HT-29 (cell line): ENCODE measurements at regions not wholly inside any gene's neighbourhood (a gene's known extent, or its start where the extent isn't known, plus 50 kb on each side); places are given as distances from the start of the nearest gene placed in this dataset.
"Not testable (repeated sequence)": the region's sequence is repeated elsewhere in the genome, so short reads cannot be mapped to it uniquely, and the experiment has no call there.

ENCODE experiments used
- DNase-seq: peaks from one replicate; pipeline ENCODE4 v3.0.0-alpha.2; 2015; ENCODE audit warnings: low spot score

DNA sequence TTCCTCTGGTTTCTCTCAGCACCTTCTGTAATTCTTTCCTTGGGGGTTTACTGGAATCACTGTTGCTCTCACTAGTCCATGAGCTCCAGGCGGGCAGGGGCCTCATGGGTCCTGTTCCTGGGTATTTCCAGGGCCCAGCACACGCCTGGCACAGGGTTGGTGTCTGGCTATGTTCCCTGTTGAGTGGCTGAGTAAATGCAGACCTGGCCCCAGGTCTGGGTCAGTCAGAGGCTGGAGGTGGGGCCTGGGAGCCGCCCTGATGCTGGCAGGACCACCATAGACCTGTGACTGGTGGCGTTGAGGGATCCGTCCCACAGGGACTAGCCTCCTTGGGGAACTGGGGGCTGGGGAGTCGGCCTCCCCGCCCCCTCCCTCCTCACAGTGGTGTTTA lies 313.4 kb downstream of the PTPRU start:
- DNase-seq, result not testable (repeated sequence)

DNA sequence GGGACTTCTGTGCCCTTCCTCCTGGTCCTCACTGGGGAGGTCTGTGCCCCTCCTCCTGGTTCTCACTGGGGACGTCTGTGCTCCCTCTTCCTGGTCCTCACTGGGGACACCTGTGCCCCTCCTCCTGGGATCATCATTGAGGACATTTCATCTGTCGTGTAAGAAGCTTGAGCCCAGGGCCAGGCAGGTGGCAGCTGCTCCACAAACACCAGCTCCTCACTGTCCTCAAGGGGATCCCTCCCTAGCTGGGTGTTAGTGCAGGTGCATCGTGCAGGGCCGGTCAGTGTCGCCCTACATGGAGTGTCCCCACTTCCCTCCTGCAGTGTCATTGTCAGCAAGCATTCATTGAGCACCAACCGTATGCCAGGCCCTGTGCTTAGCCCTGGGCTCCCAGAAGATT lies 312.7 kb downstream of the PTPRU start:
- DNase-seq, result no peak

DNA sequence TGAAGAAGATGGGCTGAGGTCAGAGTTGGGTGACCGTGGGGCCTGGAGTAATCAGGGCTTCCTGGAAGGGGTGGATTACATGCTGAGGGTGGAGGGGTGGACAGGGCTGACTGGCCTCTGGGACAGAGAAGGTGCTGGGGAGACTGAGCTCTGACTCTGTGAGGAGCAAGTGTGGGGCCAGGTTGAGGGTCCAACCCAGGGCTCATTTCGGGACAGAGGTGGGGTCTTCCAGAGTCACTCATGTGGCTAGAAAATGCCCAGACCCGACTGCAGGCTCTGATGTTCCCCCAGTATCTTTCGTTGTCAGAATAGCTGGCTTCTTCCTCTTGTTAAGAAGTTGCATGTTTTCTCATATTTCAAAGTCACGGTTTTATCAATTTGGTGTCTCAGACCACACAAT lies 311.8 kb downstream of the PTPRU start:
- no peak for DNase-seq

- DNase-seq, result no peak
Measured at GRCh38 chr1:29547300-29547699, 311.0 kb downstream of the PTPRU start.

- no peak for DNase-seq
Measured at GRCh38 chr1:29546496-29546895, 310.2 kb downstream of the PTPRU start.

DNA sequence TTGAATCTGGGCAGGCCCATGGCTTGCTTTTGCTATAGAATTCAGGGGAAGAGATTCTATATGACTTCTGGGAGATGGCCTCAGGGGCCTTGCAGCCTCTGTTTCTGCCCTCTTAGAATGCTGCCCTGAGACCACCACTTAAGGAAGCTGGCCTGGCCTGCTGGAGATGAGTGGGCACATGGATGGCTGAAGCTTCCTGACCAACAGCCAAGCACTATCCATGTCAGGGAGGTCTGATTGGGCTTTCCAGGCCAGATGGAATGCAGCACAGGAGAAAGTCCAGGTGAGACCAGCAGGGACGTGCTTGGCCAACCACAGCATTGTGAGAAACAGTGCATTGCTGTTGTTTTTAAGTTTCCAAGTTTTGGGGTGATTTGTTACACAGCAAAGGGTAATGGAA lies 308.1 kb downstream of the PTPRU start:
- no peak for DNase-seq

DNA sequence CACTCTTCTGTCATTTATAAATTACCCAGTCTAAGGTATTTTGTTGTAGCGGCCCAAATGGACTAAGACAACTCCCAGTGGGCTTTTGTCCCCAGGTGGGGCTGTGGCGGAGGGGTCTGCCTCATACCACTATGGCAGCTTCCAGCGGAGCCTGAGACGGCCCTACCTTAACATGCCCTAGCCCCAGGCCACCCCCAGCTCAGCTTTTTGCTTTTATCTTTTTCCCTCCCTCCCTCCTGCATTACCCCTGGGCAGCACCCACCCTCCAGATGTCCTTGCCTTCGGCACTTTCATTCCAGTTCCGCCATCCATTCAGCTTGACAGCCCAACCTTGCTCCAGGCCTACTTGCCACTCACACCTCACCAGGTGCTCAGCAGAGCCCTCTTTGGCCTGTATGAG lies 307.3 kb downstream of the PTPRU start:
- DNase-seq, result no peak

GRCh38 chr1:29542548-29542947 lies 306.2 kb downstream of the PTPRU start:
- DNase-seq, result no peak

- DNase-seq, result no peak
Measured at GRCh38 chr1:29541631-29542030, 305.3 kb downstream of the PTPRU start.

- DNase-seq, result no peak
Measured at GRCh38 chr1:29540801-29541357, 304.6 kb downstream of the PTPRU start.

- no peak for DNase-seq
Measured at GRCh38 chr1:29539971-29540370, 303.6 kb downstream of the PTPRU start.

- DNase-seq, result no peak
Measured at GRCh38 chr1:29538586-29538985, 302.3 kb downstream of the PTPRU start.

GRCh38 chr1:29532751-29533150 lies 296.4 kb downstream of the PTPRU start:
- DNase-seq, result no peak

DNA sequence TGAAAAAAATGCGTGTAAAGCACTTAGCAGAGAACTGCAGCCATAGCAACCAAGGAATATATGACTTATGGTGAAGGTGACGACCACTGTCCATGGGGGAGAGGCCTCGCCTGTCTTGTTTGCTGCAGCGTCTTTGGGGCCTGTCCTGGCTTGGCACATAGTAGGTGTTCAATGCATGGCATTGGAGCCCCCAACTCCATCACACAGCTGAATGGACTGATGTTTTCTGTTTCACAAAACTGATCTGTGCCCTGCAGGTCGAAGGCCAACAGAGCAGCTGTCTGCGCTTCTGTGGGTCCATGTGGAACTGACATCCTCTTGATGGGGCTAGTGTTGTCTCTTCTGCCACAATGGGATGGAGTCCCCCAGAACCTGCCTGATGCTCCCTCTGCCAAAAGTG lies 296.0 kb downstream of the PTPRU start:
- DNase-seq, result no peak

GRCh38 chr1:29531596-29531995 lies 295.3 kb downstream of the PTPRU start:
- no peak for DNase-seq

GRCh38 chr1:29529677-29530278 lies 293.5 kb downstream of the PTPRU start:
- no peak for DNase-seq

DNA sequence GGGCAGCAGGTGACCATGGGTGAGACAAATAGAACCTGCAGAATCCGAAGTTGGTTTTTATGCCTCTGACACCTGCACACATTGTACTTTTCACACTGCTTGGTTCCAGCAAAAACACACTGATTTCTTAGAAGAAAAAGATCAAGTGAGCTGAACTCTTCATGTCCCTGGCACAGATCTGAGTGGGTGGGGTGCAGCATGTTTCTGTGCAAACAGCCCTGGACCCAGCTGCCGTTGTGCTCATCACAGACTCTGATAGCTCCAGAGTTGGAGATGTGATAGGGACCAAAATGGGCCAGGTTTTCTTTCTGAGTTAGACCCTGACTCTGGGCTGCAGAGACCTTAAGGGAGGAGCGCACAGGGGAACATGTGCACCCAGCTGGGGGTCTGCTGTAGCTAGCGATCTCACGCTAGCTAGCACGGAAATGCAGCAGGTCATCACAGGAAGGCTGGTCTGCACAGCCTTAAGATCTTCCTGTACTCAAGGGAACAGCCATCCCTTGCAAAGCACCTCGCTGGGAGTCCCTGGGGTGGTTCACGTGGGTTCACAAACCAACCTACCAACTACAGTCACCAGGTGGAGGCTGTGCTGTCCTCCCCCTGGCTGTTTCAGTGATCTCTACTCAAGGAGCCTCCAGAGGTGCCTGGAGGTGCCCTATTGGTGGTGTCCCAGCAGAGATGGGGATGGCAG lies 291.1 kb downstream of the PTPRU start:
- DNase-seq, result no peak

- no peak for DNase-seq
Measured at GRCh38 chr1:29525941-29526340, 289.6 kb downstream of the PTPRU start.

DNA sequence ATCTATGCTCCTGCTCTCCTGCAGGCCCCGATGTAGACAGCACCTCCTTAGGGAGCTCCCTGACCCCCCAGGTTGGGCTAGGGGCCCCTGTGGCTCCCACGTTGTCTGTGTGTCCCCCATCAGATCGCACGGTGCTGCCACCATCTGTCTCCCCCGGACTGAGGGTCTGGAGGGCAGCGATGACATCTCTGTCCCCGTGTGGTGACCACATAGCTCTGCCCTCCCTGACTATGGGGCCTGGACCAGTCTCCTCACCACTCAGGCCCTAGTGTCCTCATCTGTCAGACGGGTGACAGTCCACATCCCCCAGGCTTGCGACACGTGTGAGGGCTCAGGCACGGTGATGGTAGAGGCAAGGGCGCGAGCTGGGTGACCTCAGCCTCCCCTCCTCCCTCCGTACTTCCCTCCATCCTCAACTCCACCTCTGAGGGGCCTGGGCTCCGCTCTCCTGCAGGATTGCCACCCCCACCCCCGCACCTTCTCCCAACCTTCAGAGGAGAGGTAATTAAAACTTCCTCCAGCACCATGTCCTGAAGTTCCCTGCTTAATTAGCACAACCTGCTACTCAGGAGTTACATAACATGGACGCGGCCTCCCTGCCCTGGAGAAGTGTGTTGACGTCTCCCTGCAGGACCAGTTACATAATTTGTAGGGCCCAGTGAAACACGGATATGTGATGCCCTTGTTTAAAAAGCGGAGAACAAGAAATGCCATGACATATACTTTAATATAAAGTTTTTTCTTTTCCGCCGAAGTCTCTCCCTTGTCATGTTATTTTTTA lies 288.2 kb downstream of the PTPRU start:
- no peak for DNase-seq

- no peak for DNase-seq
Measured at GRCh38 chr1:29523576-29523975, 287.3 kb downstream of the PTPRU start.

DNA sequence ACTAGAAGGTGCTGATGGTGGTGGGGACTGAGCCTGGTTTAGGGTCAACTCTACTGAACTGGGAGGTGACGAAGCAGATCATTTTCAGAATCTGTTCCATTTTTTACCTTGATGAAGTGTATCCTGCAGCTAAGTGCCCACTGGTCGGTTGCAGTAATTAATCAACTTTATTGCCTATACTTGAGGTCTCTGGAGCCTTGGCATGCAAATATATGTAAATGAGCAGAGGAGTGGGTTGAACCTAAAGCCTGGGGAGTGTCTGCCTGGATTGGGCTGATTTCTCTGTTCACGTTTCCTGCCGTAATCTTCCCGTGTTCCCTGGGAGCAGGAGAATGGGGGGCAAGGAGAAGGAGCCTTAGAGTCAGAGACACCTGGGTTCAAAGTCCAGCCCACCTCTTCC lies 286.8 kb downstream of the PTPRU start:
- DNase-seq, result no peak

- no peak for DNase-seq
Measured at GRCh38 chr1:29521811-29522580, 285.7 kb downstream of the PTPRU start.
